K562 (cell line): ENCODE measurements at regions not wholly inside any gene's neighbourhood (a gene's known extent, or its start where the extent isn't known, plus 50 kb on each side); places are given as distances from the start of the nearest gene placed in this dataset.

Experiments
- ATAC-seq: fragments of 200-7000 bp; cut with Tn5 transposase; 3 replicates; pipeline ENCODE4 v1.9.1; 2020; ENCODE audit warnings: moderate library complexity
- BruUV-seq: library from RNA; stranded (reverse); fragments of 400-500 nt; replicated peaks from 2 replicates; lab custom pipeline; 2021; lab: Mats Ljungman, UMichigan
- CTCF ChIA-PET: fragments of 300-600 bp; formaldehyde crosslinking; extraction: SDS; loops from one replicate; lab custom pipeline; 2021; ENCODE audit warnings: low intra/inter-chr PET ratio; lab: Yijun Ruan, JAX
- POLR2A ChIA-PET: fragments of 300-600, 350-650 bp; sonication (Branson Sonifier 250); formaldehyde crosslinking; extraction: SDS; loops from one replicate; lab custom pipeline; 2021; ENCODE audit warnings: antibody characterized with exemption, inconsistent platforms; lab: Yijun Ruan, JAX
- DNase-seq, 4 experiments: peaks; one replicate each; pipeline versions ENCODE4 v3.0.0 to v3.0.0-alpha.2; 2011 to 2018; ENCODE audit warnings: low spot score in 3 of 4, mixed read lengths in 3 of 4; ENCODE audit errors: extremely low read depth in 1 of 4
- FAIRE-seq: peaks from 2 replicates; lab custom pipeline; 2011; peaks lifted over from hg19 to GRCh38; lab: Jason Lieb, UNC
- H2AFZ ChIP-seq: 2 replicates; pipeline ENCODE4 v1.6.0; 2011; ENCODE audit warnings: low read depth, low read length, control low read depth, inconsistent platforms
- H3K27ac ChIP-seq: fragments of 200-600 bp; 3 replicates; pipeline ENCODE4 v1.8.0; 2011; ENCODE audit warnings: low read depth, mild to moderate bottlenecking, control low read depth, inconsistent platforms, low read length, moderate library complexity, mixed read lengths; ENCODE audit errors: extremely low read depth
- H3K27me3 ChIP-seq, 2 experiments: fragments of 300-600 bp in 1 of 2; 2 replicates in 1 of 2; 3 replicates in 1 of 2; pipeline versions ENCODE4 v1.6.0 to v1.8.0; 2011; ENCODE audit warnings: inconsistent platforms in 2 of 2, low read length in 2 of 2, mild to moderate bottlenecking in 1 of 2, mixed read lengths in 1 of 2, moderate library complexity in 1 of 2; ENCODE audit not compliant: control insufficient read depth in 2 of 2, insufficient read depth in 2 of 2
- H3K36me3 ChIP-seq: fragments of 300-600 bp; 3 replicates; pipeline ENCODE4 v1.8.0; 2011; ENCODE audit warnings: mild to moderate bottlenecking, low read length, inconsistent platforms; ENCODE audit not compliant: control insufficient read depth, insufficient read depth
- H3K4me1 ChIP-seq, 2 experiments: fragments of 200-600 bp in 1 of 2; replicated peaks in 1 of 2; 2 replicates in 1 of 2; 3 replicates in 1 of 2; pipeline versions ENCODE4 v1.5.1 to v1.8.0; 2011; ENCODE audit warnings: inconsistent platforms in 2 of 2, low read length in 2 of 2, mild to moderate bottlenecking in 1 of 2, mixed read lengths in 1 of 2, moderate library complexity in 1 of 2; ENCODE audit not compliant: control insufficient read depth in 2 of 2, insufficient read depth in 2 of 2
- H3K4me2 ChIP-seq: 2 replicates; pipeline ENCODE4 v1.6.1; 2011; ENCODE audit warnings: low read length, control low read depth, inconsistent platforms, mixed read lengths; ENCODE audit not compliant: insufficient read depth
- H3K4me3 ChIP-seq: fragments of 200-600 bp; sonication (generic), shearing (Covaris generic); 2 replicates; pipeline ENCODE4 v1.5.1; 2016; ENCODE audit warnings: control low read depth, inconsistent platforms
- H3K79me2 ChIP-seq: fragments of 200-600 bp; 3 replicates; pipeline ENCODE4 v1.8.0; 2011; ENCODE audit warnings: low read length, inconsistent platforms; ENCODE audit not compliant: control insufficient read depth, insufficient read depth
- H3K9ac ChIP-seq, 2 experiments: 2 replicates each; pipeline versions ENCODE4 v1.6.0 to v1.6.1; 2011; ENCODE audit warnings: low read depth in 2 of 2, low read length in 2 of 2, control low read depth in 1 of 2, inconsistent platforms in 1 of 2, mild to moderate bottlenecking in 1 of 2, mixed read lengths in 1 of 2; ENCODE audit not compliant: insufficient read depth in 1 of 2
- H3K9me1 ChIP-seq: one replicate; pipeline ENCODE4 v1.6.0; 2011; ENCODE audit warnings: inconsistent platforms, mild to moderate bottlenecking, low read length, moderate library complexity; ENCODE audit not compliant: control insufficient read depth, insufficient read depth
- H3K9me3 ChIP-seq: replicated peaks from 2 replicates; pipeline ENCODE4 v1.5.1; 2011; ENCODE audit warnings: low read depth, low read length, inconsistent platforms; ENCODE audit not compliant: control insufficient read depth, insufficient read depth
- H4K20me1 ChIP-seq: replicated peaks from 2 replicates; pipeline ENCODE4 v1.6.1; 2011; ENCODE audit warnings: low read length, inconsistent platforms, mixed read lengths; ENCODE audit not compliant: control insufficient read depth, insufficient read depth
- BCLAF1 ChIP-seq, 2 experiments: fragments of 450-650 bp in 1 of 2; IDR thresholded peaks; 2 replicates each; pipeline ENCODE4 v1.6.1; 2011 to 2017; ENCODE audit warnings: low read depth in 2 of 2, antibody characterized with exemption in 1 of 2, borderline replicate concordance in 1 of 2, low read length in 1 of 2, mild to moderate bottlenecking in 1 of 2, mixed read lengths in 1 of 2; ENCODE audit not compliant: control insufficient read depth in 1 of 2
- MAFG ChIP-seq: fragments of 450-650 bp; conservative IDR thresholded peaks from 2 replicates; pipeline ENCODE4 v1.6.1; 2016; ENCODE audit warnings: missing genetic modification characterization, missing compliant biosample characterization
- ZNF316 ChIP-seq: fragments of 450-650 bp; IDR thresholded peaks from 2 replicates; pipeline ENCODE4 v1.6.1; 2016
- WGBS: fragments of 100-300 bp; shearing (Covaris generic); methylation state at CpG from one replicate; pipeline ENCODE4 v1.1.6; 2016; ENCODE audit warnings: low coverage, mixed read lengths; ENCODE audit not compliant: insufficient coverage; ENCODE audit errors: missing lambda C conversion rate; 5-methylcytosine and 5-hydroxymethylcytosine counted together
- in situ Hi-C: fragments of 300-500 bp; cut with MboI; formaldehyde crosslinking; loops from 4 replicates; pipeline ENCODE4 v1.15.0; 2018; ENCODE audit warnings: inconsistent platforms, mixed read lengths
- intact Hi-C: fragments of 100-400 bp; cut with micrococcal nuclease; formaldehyde crosslinking; loops from 2 replicates; pipeline ENCODE4 v1.14.2; 2022

GRCh38 chr14:78119440-78119839, 50.7 kb upstream of the NRXN3 start:
- Histone ChIP-seq H3K9me3 (no peaks in the 10 kb centered on the region), H3K4me1 (no peaks in the 10 kb centered on the region), H3K4me3 (no peak overlapping the region), H3K79me2 (no peaks in the 10 kb centered on the region), H3K36me3 (no peaks in the 10 kb centered on the region), H2AFZ (no peak overlapping the region), H3K4me2 (no peak overlapping the region), H3K9ac (no peak overlapping the region), H3K27ac (no peak overlapping the region), H3K27me3 (peaks cover 0 to 4% of the 10 kb centered on the region in 2 experiments; a peak in 1 of 5 replicates)
- BruUV-seq, result no TSS peak
- in situ Hi-C loops, result no loop called here
- WGBS, result 0% methylated on average over 3 of the region's 3 CpGs
- FAIRE-seq (no peak), ATAC-seq (no peak)
- TF ChIP-seq ZNF316 (peak; percentile 52), BCLAF1 (IDR thresholded peaks at IDR 0.05; ENCODE audit: borderline replicate concordance in 1 of 2, control insufficient read depth in 1 of 2, low read depth in 2 of 2, low read length in 1 of 2) (no peak), MAFG (tag) (peak; percentile 22; the same call in 1 of the 2 replicates)
- TF ChIP-seq, all 486 proteins: peak for 2
- H3K9me1 ChIP-seq, result no peaks in the 10 kb centered on the region
- no peaks in the 10 kb centered on the region for H4K20me1 ChIP-seq
- intact Hi-C loops, result no loop called here
- DNase-seq, result no peak
- CTCF ChIA-PET, result no interaction called here
- POLR2A ChIA-PET, result no interaction called here
